Mesendoderm (in vitro differentiated cells): ENCODE measurements at regions not wholly inside any gene's neighbourhood (a gene's known extent, or its start where the extent isn't known, plus 50 kb on each side); places are given as distances from the start of the nearest gene placed in this dataset.

Experiments
- DNase-seq: peaks from one replicate; pipeline ENCODE4 v3.0.0; 2013
- H2AK5ac ChIP-seq: 2 replicates; pipeline ENCODE4 v1.6.1; 2013; ENCODE audit warnings: low read length, inconsistent platforms
- H2BK120ac ChIP-seq: 2 replicates; pipeline ENCODE4 v1.6.1; 2013; ENCODE audit warnings: low read depth, mild to moderate bottlenecking, low read length, moderate library complexity, mixed read lengths
- H2BK15ac ChIP-seq: replicated peaks from 2 replicates; pipeline ENCODE4 v1.6.1; 2013; ENCODE audit warnings: low read depth, mild to moderate bottlenecking, moderate library complexity
- H2BK5ac ChIP-seq: 2 replicates; pipeline ENCODE4 v1.6.1; 2013; ENCODE audit warnings: low read length, inconsistent platforms
- H3K18ac ChIP-seq: 2 replicates; pipeline ENCODE4 v1.6.1; 2013; ENCODE audit warnings: mild to moderate bottlenecking, low read length, mixed read lengths
- H3K23ac ChIP-seq: one replicate; pipeline ENCODE4 v1.6.1; 2013; ENCODE audit warnings: low read length
- H3K27ac ChIP-seq: 2 replicates; pipeline ENCODE4 v1.5.1; 2013; ENCODE audit warnings: low read depth, mild to moderate bottlenecking, inconsistent platforms, low read length, moderate library complexity
- H3K27me3 ChIP-seq: 2 replicates; pipeline ENCODE4 v1.6.1; 2013; ENCODE audit warnings: low read length, control low read depth, mild to moderate bottlenecking, inconsistent platforms; ENCODE audit not compliant: insufficient read depth, poor library complexity
- H3K36me3 ChIP-seq: 2 replicates; pipeline ENCODE4 v1.6.1; 2013; ENCODE audit warnings: low read length, inconsistent platforms; ENCODE audit not compliant: control insufficient read depth, insufficient read depth
- H3K4ac ChIP-seq: one replicate; pipeline ENCODE4 v1.6.1; 2013; ENCODE audit warnings: low read depth, mild to moderate bottlenecking, low read length, moderate library complexity
- H3K4me1 ChIP-seq: 2 replicates; pipeline ENCODE4 v1.6.1; 2013; ENCODE audit warnings: low read depth, low read length, inconsistent platforms; ENCODE audit not compliant: control insufficient read depth
- H3K4me2 ChIP-seq: 2 replicates; pipeline ENCODE4 v1.6.1; 2013; ENCODE audit warnings: low read length
- H3K4me3 ChIP-seq: 2 replicates; pipeline ENCODE4 v1.5.1; 2013; ENCODE audit warnings: mild to moderate bottlenecking, low read length
- H3K56ac ChIP-seq: one replicate; pipeline ENCODE4 v1.6.1; 2013; ENCODE audit warnings: low read length
- H3K79me1 ChIP-seq: 2 replicates; pipeline ENCODE4 v1.6.1; 2013; ENCODE audit warnings: low read length, inconsistent platforms
- H3K79me2 ChIP-seq: 2 replicates; pipeline ENCODE4 v1.6.1; 2013; ENCODE audit warnings: mild to moderate bottlenecking, low read length; ENCODE audit not compliant: control insufficient read depth, insufficient read depth
- H3K9ac ChIP-seq: 2 replicates; pipeline ENCODE4 v1.6.1; 2013; ENCODE audit warnings: low read length, inconsistent platforms
- H4K5ac ChIP-seq: one replicate; pipeline ENCODE4 v1.6.1; 2013; ENCODE audit warnings: low read length
- H4K8ac ChIP-seq: one replicate; pipeline ENCODE4 v1.6.1; 2013; ENCODE audit warnings: low read depth, mild to moderate bottlenecking, control low read depth, low read length, moderate library complexity
- WGBS: extraction: QIAGEN DNeasy Blood & Tissue Kit; methylation state at CpG from one replicate; pipeline ENCODE4 v1.1.7; 2013; ENCODE audit warnings: low lambda C conversion rate, missing lambda C conversion rate; ENCODE audit not compliant: insufficient coverage; ENCODE audit errors: extremely low coverage; 5-methylcytosine and 5-hydroxymethylcytosine counted together

DNA sequence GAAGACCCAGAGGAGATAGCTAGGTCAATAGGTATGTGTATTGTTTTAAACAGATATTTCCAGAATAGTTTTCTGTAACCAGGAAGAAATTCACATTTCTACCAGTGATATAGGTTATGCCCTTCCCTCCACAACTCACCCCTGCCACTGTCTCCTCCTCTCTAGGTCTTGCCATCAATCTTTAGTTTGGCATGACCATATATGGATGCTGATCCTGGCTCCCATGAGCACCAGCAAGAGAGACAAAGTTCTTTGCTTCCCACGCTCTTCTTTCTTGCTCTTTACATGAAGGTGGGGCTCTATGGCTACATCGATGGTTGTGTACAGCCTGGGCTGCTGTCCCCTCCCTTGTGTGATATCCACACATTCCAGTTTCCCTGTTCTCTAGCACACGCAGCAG, 459.4 kb upstream of the ID4 start:
- H4K5ac ChIP-seq: no peak overlapping the region
- H3K4me1 ChIP-seq: no peaks in the 10 kb centered on the region
- H3K56ac ChIP-seq: no peak overlapping the region
- no peak overlapping the region for H3K4me3 ChIP-seq
- peak; percentile 2 for DNase-seq
- no peaks in the 10 kb centered on the region for H3K79me1 ChIP-seq
- no peak overlapping the region for H3K4me2 ChIP-seq
- no CpG with 5 or more reads among the region's 3 CpGs for WGBS
- H3K4ac ChIP-seq: no peak overlapping the region
- H3K23ac ChIP-seq: no peak overlapping the region
- no peak overlapping the region for H3K18ac ChIP-seq
- no peak overlapping the region for H2AK5ac ChIP-seq
- H4K8ac ChIP-seq: no peak overlapping the region
- no peaks in the 10 kb centered on the region for H3K36me3 ChIP-seq
- H2BK5ac ChIP-seq: no peak overlapping the region
- no peak overlapping the region for H2BK15ac ChIP-seq
- no peak overlapping the region for H3K27ac ChIP-seq
- H3K9ac ChIP-seq: no peak overlapping the region
- H3K79me2 ChIP-seq: no peaks in the 10 kb centered on the region
- no peaks in the 10 kb centered on the region for H3K27me3 ChIP-seq
- H2BK120ac ChIP-seq: no peak overlapping the region

DNA sequence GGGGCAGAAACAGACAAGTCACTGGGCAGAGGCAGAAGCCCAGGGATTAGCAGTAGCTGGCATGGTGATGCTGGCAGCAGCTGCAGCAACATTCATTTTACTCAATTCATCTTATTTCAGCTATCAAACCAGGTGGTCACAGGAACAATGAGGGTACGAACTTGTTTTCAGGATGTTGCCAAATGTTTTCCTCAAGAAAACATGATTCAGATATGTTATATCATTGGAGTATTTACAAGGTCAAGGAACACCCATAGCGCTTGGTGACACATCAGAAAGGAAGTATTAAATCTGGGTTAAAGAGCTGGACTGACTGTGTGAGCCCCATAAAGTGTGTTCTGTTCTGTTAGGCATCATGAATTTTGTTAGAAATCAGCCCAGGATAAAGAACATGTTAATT, 456.9 kb upstream of the ID4 start:
- no peak overlapping the region for H3K27ac ChIP-seq
- no peak overlapping the region for H3K18ac ChIP-seq
- H3K79me1 ChIP-seq: no peaks in the 10 kb centered on the region
- H3K79me2 ChIP-seq: no peaks in the 10 kb centered on the region
- H4K8ac ChIP-seq: no peak overlapping the region
- H2BK15ac ChIP-seq: no peak overlapping the region
- no peak overlapping the region for H3K4me3 ChIP-seq
- no peak overlapping the region for H2BK5ac ChIP-seq
- no peak overlapping the region for H3K4me2 ChIP-seq
- H3K56ac ChIP-seq: no peak overlapping the region
- no peak overlapping the region for H4K5ac ChIP-seq
- no peak for DNase-seq
- no peak overlapping the region for H3K4ac ChIP-seq
- no peaks in the 10 kb centered on the region for H3K4me1 ChIP-seq
- H2AK5ac ChIP-seq: no peak overlapping the region
- no peak overlapping the region for H2BK120ac ChIP-seq
- H3K23ac ChIP-seq: no peak overlapping the region
- no CpG with 5 or more reads among the region's 2 CpGs for WGBS
- H3K27me3 ChIP-seq: no peaks in the 10 kb centered on the region
- H3K9ac ChIP-seq: no peak overlapping the region
- no peaks in the 10 kb centered on the region for H3K36me3 ChIP-seq

DNA sequence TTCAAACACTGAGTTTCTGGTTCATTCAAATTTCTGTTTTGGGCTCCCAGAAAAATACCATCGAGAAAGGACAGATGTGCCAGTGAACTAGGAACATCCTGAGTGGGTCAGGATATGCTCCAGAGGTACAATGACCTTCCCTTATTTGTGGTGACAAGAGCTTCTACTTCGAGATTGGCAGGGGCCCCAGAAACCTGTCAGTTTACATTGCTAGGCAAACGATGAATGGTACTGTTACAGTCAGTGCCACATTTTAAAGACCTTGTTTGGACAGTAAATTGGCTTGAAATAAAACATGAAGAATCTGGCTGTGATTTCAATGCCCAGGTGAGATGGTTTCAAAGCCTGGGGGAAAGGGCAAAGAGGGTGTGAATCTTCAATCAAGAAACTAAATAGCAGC, 454.5 kb upstream of the ID4 start:
- H2BK15ac ChIP-seq: no peak overlapping the region
- no peak overlapping the region for H3K4me3 ChIP-seq
- no peak overlapping the region for H3K56ac ChIP-seq
- H3K4me1 ChIP-seq: no peaks in the 10 kb centered on the region
- no peak overlapping the region for H2BK5ac ChIP-seq
- H3K36me3 ChIP-seq: no peaks in the 10 kb centered on the region
- H3K4ac ChIP-seq: no peak overlapping the region
- H3K79me1 ChIP-seq: no peaks in the 10 kb centered on the region
- H3K79me2 ChIP-seq: no peaks in the 10 kb centered on the region
- H3K27ac ChIP-seq: no peak overlapping the region
- no peak overlapping the region for H3K9ac ChIP-seq
- no peak for DNase-seq
- H2BK120ac ChIP-seq: no peak overlapping the region
- WGBS: no CpG with 5 or more reads among the region's 3 CpGs
- no peak overlapping the region for H3K18ac ChIP-seq
- H2AK5ac ChIP-seq: no peak overlapping the region
- H3K27me3 ChIP-seq: no peaks in the 10 kb centered on the region
- no peak overlapping the region for H4K5ac ChIP-seq
- H4K8ac ChIP-seq: no peak overlapping the region
- H3K23ac ChIP-seq: no peak overlapping the region
- no peak overlapping the region for H3K4me2 ChIP-seq

DNA sequence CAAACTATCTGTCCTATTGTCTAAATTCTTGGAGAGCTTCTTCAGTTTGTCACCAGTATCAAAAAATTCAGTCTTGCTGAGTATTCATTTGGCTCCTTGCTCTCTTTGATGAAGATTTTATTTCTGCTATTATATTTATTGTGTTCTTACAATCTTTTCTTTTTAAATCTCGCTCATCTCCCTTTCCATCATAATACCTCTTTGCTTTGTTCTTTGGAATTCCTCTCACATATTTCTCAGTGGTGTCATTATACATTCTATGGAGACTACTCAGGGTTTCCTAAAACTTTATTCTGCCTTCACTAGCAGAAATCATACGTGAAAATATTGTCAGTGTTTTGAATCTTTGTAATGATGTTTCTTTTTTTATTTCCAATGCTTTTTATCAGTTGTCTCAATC, 445.2 kb upstream of the ID4 start:
- H3K4me1 ChIP-seq: no peaks in the 10 kb centered on the region
- no peak overlapping the region for H2BK120ac ChIP-seq
- no peaks in the 10 kb centered on the region for H3K79me1 ChIP-seq
- no peaks in the 10 kb centered on the region for H3K79me2 ChIP-seq
- H4K5ac ChIP-seq: no peak overlapping the region
- no peak overlapping the region for H2BK5ac ChIP-seq
- H3K23ac ChIP-seq: no peak overlapping the region
- H3K18ac ChIP-seq: no peak overlapping the region
- no peak overlapping the region for H3K4me2 ChIP-seq
- no peak overlapping the region for H3K4ac ChIP-seq
- no peak overlapping the region for H3K56ac ChIP-seq
- H4K8ac ChIP-seq: no peak overlapping the region
- H3K9ac ChIP-seq: no peak overlapping the region
- peak; percentile 13 for DNase-seq
- no peak overlapping the region for H3K4me3 ChIP-seq
- H3K27ac ChIP-seq: no peak overlapping the region
- 100% methylated on average over 1 of the region's 2 CpGs for WGBS
- H2AK5ac ChIP-seq: no peak overlapping the region
- no peak overlapping the region for H2BK15ac ChIP-seq
- H3K27me3 ChIP-seq: no peaks in the 10 kb centered on the region
- H3K36me3 ChIP-seq: no peaks in the 10 kb centered on the region

DNA sequence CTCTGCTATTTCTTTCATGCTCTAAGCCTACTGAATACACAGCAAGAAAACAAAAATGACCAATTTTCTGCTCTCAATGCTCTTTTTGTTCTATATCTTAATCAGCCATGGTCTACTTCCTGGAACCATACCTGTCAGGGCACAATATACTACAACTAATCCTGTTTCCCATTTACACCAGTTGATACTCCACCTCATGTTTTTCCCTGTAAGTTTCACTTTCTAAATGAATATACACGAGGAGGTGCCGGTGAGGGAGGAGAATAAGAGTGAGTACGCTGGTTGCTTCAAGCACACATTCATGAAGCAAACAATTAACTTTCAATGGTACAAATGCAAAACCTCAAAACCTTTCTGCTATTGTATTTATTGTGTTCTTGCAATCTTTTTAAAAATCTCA, 443.1 kb upstream of the ID4 start:
- H3K4me1 ChIP-seq: no peaks in the 10 kb centered on the region
- H2BK5ac ChIP-seq: no peak overlapping the region
- H3K18ac ChIP-seq: no peak overlapping the region
- no peak overlapping the region for H3K4me3 ChIP-seq
- no peak overlapping the region for H3K23ac ChIP-seq
- H3K79me2 ChIP-seq: no peaks in the 10 kb centered on the region
- H3K4ac ChIP-seq: no peak overlapping the region
- no peak for DNase-seq
- no peak overlapping the region for H3K9ac ChIP-seq
- no peaks in the 10 kb centered on the region for H3K79me1 ChIP-seq
- H3K4me2 ChIP-seq: no peak overlapping the region
- H3K56ac ChIP-seq: no peak overlapping the region
- H2BK15ac ChIP-seq: no peak overlapping the region
- no peak overlapping the region for H2AK5ac ChIP-seq
- no peak overlapping the region for H4K8ac ChIP-seq
- H3K27ac ChIP-seq: no peak overlapping the region
- no peak overlapping the region for H4K5ac ChIP-seq
- H2BK120ac ChIP-seq: no peak overlapping the region
- H3K27me3 ChIP-seq: no peaks in the 10 kb centered on the region
- no peaks in the 10 kb centered on the region for H3K36me3 ChIP-seq
- WGBS: no CpG with 5 or more reads among the region's 3 CpGs

DNA sequence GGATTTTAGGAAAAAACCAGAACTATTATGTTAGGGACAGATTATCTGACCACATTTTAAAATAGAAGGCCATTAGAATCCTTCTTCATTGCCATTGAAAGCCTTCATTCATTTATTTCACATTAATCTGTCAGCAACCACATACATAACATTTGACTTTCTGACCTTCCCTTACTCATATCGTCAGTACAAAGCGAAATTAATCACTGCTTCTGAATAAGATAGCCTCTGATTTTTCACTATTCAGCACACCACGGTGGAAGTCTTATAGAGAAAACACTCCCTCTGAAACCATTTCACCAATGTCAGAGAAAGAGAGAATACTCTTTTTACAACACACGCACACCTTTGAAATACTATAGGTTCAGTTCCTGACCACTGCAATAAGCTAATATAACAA, 442.5 kb upstream of the ID4 start:
- Histone ChIP-seq H3K79me1 (no peaks in the 10 kb centered on the region), H3K4me3 (no peak overlapping the region), H3K23ac (no peak overlapping the region), H3K56ac (no peak overlapping the region), H3K79me2 (no peaks in the 10 kb centered on the region), H3K18ac (no peak overlapping the region), H3K4ac (no peak overlapping the region), H2BK5ac (no peak overlapping the region), H3K36me3 (no peaks in the 10 kb centered on the region), H2AK5ac (no peak overlapping the region), H3K4me1 (no peaks in the 10 kb centered on the region), H3K27me3 (no peaks in the 10 kb centered on the region), H2BK15ac (no peak overlapping the region), H3K4me2 (no peak overlapping the region), H3K27ac (no peak overlapping the region), H3K9ac (no peak overlapping the region), H2BK120ac (no peak overlapping the region), H4K5ac (no peak overlapping the region), H4K8ac (no peak overlapping the region)
- no CpG with 5 or more reads among the region's 4 CpGs for WGBS
- DNase-seq: no peak
